B cell (primary cell): ENCODE measurements at regions not wholly inside any gene's neighbourhood (a gene's known extent, or its start where the extent isn't known, plus 50 kb on each side); places are given as distances from the start of the nearest gene placed in this dataset.
"Not testable (repeated sequence)": the region's sequence is repeated elsewhere in the genome, so short reads cannot be mapped to it uniquely, and the experiment has no call there.

Experiments used
- ATAC-seq: fragments of 200-7000 bp; cut with Tn5 transposase; one replicate; pipeline ENCODE4 v1.10.0; 2021; ENCODE audit warnings: low read depth, mild to moderate bottlenecking, moderate number of reproducible peaks, moderate library complexity
- CTCF ChIA-PET: fragments of 350-600 bp; sonication (Branson Sonifier 250); formaldehyde crosslinking; loops from one replicate; lab custom pipeline; 2021; ENCODE audit warnings: antibody characterized with exemption, inconsistent platforms; lab: Charles Lee
- POLR2A ChIA-PET: fragments of 350-600 bp; sonication (Branson Sonifier 250); formaldehyde crosslinking; loops from one replicate; lab custom pipeline; 2021; ENCODE audit warnings: antibody characterized with exemption; lab: Charles Lee
- DNase-seq: peaks from one replicate; pipeline ENCODE4 v3.0.0; 2013
- H2AFZ ChIP-seq: 2 replicates; pipeline ENCODE4 v1.6.1; 2012; ENCODE audit warnings: mild to moderate bottlenecking, low read depth, low read length; ENCODE audit not compliant: insufficient read depth, poor library complexity, severe bottlenecking
- H3K27ac ChIP-seq, 2 donors: 1 replicate in 1 of 2; 2 replicates in 1 of 2; pipeline ENCODE4 v1.5.1; 2012 to 2013; ENCODE audit warnings: low read length in 2 of 2, mild to moderate bottlenecking in 2 of 2, moderate library complexity in 1 of 2
- H3K27me3 ChIP-seq, 4 experiments: fragments of 200-600 bp in 1 of 4; sonication (generic) in 1 of 4; replicated peaks in 1 of 4; 1 replicate in 2 of 4; 2 replicates in 2 of 4; pipeline versions ENCODE4 v1.6.1 to v1.7.0; 2013 to 2016; ENCODE audit warnings: low read length in 3 of 4, mild to moderate bottlenecking in 2 of 4, mixed read lengths in 1 of 4, moderate library complexity in 1 of 4; ENCODE audit not compliant: insufficient read depth in 4 of 4, control insufficient read depth in 3 of 4; ENCODE audit errors: control extremely low read depth in 1 of 4
- H3K36me3 ChIP-seq, 2 experiments: replicated peaks in 1 of 2; 1 replicate in 1 of 2; 2 replicates in 1 of 2; pipeline versions ENCODE4 v1.6.1 to v1.7.1; 2013; ENCODE audit warnings: low read length in 1 of 2; ENCODE audit not compliant: insufficient read depth in 2 of 2, control insufficient read depth in 1 of 2; ENCODE audit errors: control extremely low read depth in 1 of 2, extremely low read depth in 1 of 2
- H3K4me1 ChIP-seq, 2 donors: fragments of 200-600 bp in 1 of 2; sonication (generic) in 1 of 2; 1 replicate in 1 of 2; 2 replicates in 1 of 2; pipeline versions ENCODE4 v1.5.1 to v1.6.1; 2013 to 2017; ENCODE audit warnings: low read length in 2 of 2; ENCODE audit not compliant: control insufficient read depth in 2 of 2, insufficient read depth in 2 of 2
- H3K4me2 ChIP-seq: replicated peaks from 2 replicates; pipeline ENCODE3; 2012; ENCODE audit warnings: mild to moderate bottlenecking, low read depth, low read length; ENCODE audit not compliant: poor library complexity, severe bottlenecking
- H3K4me3 ChIP-seq, 5 experiments: fragments of 200-600 bp in 1 of 5; sonication (generic) in 1 of 5; 1 replicate in 3 of 5; 2 replicates in 2 of 5; pipeline versions ENCODE4 v1.5.1 to v1.7.0; 2011 to 2016; ENCODE audit warnings: low read length in 4 of 5, mild to moderate bottlenecking in 4 of 5, low read depth in 2 of 5, control low read depth in 1 of 5, moderate library complexity in 1 of 5; ENCODE audit not compliant: insufficient read depth in 1 of 5; ENCODE audit errors: control extremely low read depth in 1 of 5, extremely low read depth in 1 of 5
- H3K79me2 ChIP-seq: fragments of 200-600 bp; sonication (generic); one replicate; pipeline ENCODE4 v1.6.0; 2016; ENCODE audit warnings: low read length; ENCODE audit not compliant: control insufficient read depth, insufficient read depth
- H3K9ac ChIP-seq: fragments of 200-600 bp; sonication (generic); 2 replicates; pipeline ENCODE4 v1.6.1; 2017; ENCODE audit warnings: mild to moderate bottlenecking, low read length, moderate library complexity
- H3K9me3 ChIP-seq, 3 donors: one replicate each; pipeline versions ENCODE4 v1.6.1 to v1.7.1; 2013; ENCODE audit warnings: low read length in 2 of 3; ENCODE audit not compliant: control insufficient read depth in 2 of 3, insufficient read depth in 1 of 3; ENCODE audit errors: control extremely low read depth in 1 of 3
- H4K20me1 ChIP-seq: 2 replicates; pipeline ENCODE4 v1.6.0; 2012; ENCODE audit warnings: mild to moderate bottlenecking, low read length; ENCODE audit not compliant: insufficient read depth, control insufficient read depth, poor library complexity, severe bottlenecking
- H3K27ac Mint-ChIP-seq: one replicate; pipeline ENCODE4 v1.8.0; 2021; ENCODE audit warnings: mixed read lengths
- H3K27me3 Mint-ChIP-seq: one replicate; pipeline ENCODE4 v1.8.0; 2021; ENCODE audit warnings: mixed read lengths
- H3K4me1 Mint-ChIP-seq: one replicate; pipeline ENCODE4 v1.8.0; 2021; ENCODE audit warnings: mixed read lengths
- H3K4me3 Mint-ChIP-seq: one replicate; pipeline ENCODE4 v1.8.0; 2021; ENCODE audit warnings: mixed read lengths
- H3K9me3 Mint-ChIP-seq: one replicate; pipeline ENCODE4 v1.8.0; 2022; ENCODE audit warnings: mixed read lengths; ENCODE audit not compliant: insufficient read depth
- CTCF ChIP-seq: fragments of 200-600 bp; IDR thresholded peaks from one replicate; pipeline ENCODE4 v1.8.0; 2022; ENCODE audit warnings: antibody characterized with exemption, mild to moderate bottlenecking
- EZH2 ChIP-seq: IDR thresholded peaks from 2 replicates; pipeline ENCODE4 v1.6.1; 2012; ENCODE audit warnings: borderline replicate concordance, low read depth, mild to moderate bottlenecking, moderate library complexity, low read length; ENCODE audit not compliant: insufficient read depth, poor library complexity, severe bottlenecking
- whole genome bisulfite sequencing: methylation state at CpG from one replicate; pipeline ENCODE4 v1.1.5; 2013; ENCODE audit warnings: missing lambda C conversion rate; ENCODE audit not compliant: insufficient coverage; 5-methylcytosine and 5-hydroxymethylcytosine counted together
- intact Hi-C: fragments of 100-400 bp; cut with micrococcal nuclease; formaldehyde crosslinking; loops from one replicate; pipeline ENCODE4 v1.10.0; 2022

DNA sequence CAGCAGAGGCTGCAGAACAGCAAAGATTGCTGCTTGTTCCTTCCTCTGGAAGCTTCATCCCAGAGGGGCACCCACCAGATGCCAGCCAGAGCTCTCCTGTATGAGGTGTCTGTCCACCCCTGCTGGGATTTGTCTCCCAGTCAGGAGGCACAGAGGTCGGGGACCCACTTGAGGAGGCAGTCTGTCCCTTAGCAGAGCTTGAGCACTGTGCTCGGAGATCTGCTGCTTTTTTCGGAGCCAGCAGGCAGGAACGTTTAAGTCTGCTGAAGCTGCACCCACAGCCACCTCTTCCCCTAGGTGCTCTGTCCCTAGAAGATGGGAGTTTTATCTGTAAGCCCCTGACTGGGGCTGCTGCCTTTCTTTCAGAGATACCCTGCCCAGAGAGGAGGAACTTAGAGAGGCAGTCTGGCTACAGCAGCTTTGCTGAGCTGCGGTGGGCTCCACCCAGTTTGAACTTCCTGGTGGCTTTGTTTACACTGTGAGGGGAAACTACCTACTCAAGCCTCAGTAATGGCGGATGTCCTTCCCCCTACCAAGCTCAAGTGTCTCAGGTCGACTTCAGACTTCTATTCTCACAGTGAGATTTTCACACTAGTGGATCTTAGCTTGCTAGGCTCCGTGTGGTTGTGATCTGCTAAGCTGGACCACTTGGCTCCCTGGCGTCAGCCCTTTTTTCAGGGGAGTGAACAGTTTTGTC lies 101.8 kb upstream of the GLRA1 start:
- Mint-ChIP-seq H3K9me3 (peaks cover 31% of the 10 kb centered on the region), H3K4me3 (peak overlapping the region; percentile 37), H3K27ac (peak overlapping the region; percentile 83), H3K4me1 (peaks cover 21% of the 10 kb centered on the region)
- H4K20me1 ChIP-seq, H3K79me2 ChIP-seq, H3K36me3 ChIP-seq, H3K27me3 Mint-ChIP-seq, H3K27me3 ChIP-seq: not testable (repeated sequence)
- H2AFZ ChIP-seq = peak overlapping the region; percentile 74
- intact Hi-C loops = loop anchor here (1.0 kb wide), 1 partner anchor 35 kb away; no protein-coding TSS in a partner anchor
- H3K4me3 ChIP-seq = peak overlapping the region in 1 of 5 experiments; percentile 29
- DNase-seq = peak; percentile 65
- WGBS = 66% methylated on average over 3 of the region's 9 CpGs
- ChIA-PET POLR2A (interaction anchor here (0.7 kb wide), 1 partner anchor 29 kb away, joined by 4 read pairs; no protein-coding TSS in a partner anchor), CTCF (interaction anchor here (2.1 kb wide), 1 partner anchor 201 kb away, joined by 6 read pairs; no protein-coding TSS in a partner anchor)
- peak overlapping the region; percentile 23 for H3K9ac ChIP-seq
- H3K4me2 ChIP-seq = peak overlapping the region; percentile 33
- peaks cover 0 to 26% (median 13%) of the 10 kb centered on the region in 3 donors for H3K9me3 ChIP-seq
- ATAC-seq = peak; percentile 63
- peak overlapping the region; percentile 42 to 62 for H3K27ac ChIP-seq
- H3K4me1 ChIP-seq = peaks cover 18 to 20% of the 10 kb centered on the region in 2 donors

DNA sequence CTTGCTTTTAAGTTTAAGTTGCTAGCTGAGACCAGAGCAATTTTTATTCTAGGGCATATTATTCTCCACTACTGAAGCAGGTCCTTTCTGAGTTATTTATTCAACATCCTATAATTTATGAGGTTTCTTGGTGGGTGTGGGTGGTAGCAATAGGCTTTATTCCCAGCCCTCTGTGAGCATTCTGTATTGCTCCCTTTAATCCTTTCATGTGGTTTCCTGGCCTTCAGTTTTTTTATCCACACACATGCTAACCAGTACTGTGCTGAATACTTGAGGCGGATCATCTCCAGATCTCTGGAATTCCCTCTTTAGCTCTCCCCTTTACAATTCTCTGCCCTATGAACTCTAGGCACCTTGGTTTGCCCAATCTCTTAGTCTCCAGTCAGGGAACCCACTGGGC lies 91.8 kb upstream of the GLRA1 start:
- 80% methylated on average over 1 of the region's 1 CpG for WGBS
- H3K4me3 Mint-ChIP-seq = no peak overlapping the region
- H3K9me3 Mint-ChIP-seq = peaks cover 3% of the 10 kb centered on the region
- Histone ChIP-seq H2AFZ (no peak overlapping the region), H3K79me2 (no peaks in the 10 kb centered on the region), H3K9me3 (no peaks in the 10 kb centered on the region), H3K4me1 (no peaks in the 10 kb centered on the region), H3K36me3 (no peaks in the 10 kb centered on the region), H3K4me2 (no peak overlapping the region), H3K4me3 (no peak overlapping the region), H4K20me1 (no peaks in the 10 kb centered on the region), H3K27ac (no peak overlapping the region), H3K9ac (no peak overlapping the region), H3K27me3 (no peaks in the 10 kb centered on the region)
- peaks cover 2% of the 10 kb centered on the region for H3K27me3 Mint-ChIP-seq
- DNase-seq (no peak), ATAC-seq (no peak)
- CTCF ChIA-PET = no interaction called here
- H3K27ac Mint-ChIP-seq = no peak overlapping the region
- no peak for TF ChIP-seq CTCF
- TF ChIP-seq EZH2 = no peak
- intact Hi-C loops = no loop called here
- POLR2A ChIA-PET = no interaction called here
- no peaks in the 10 kb centered on the region for H3K4me1 Mint-ChIP-seq
